ENCODE measurements at regions not wholly inside any gene's neighbourhood (a gene's known extent, or its start where the extent isn't known, plus 50 kb on each side); places are given as distances from the start of the nearest gene placed in this dataset.
"Not testable (repeated sequence)": the region's sequence is repeated elsewhere in the genome, so short reads cannot be mapped to it uniquely, and the experiment has no call there.

- H3K4me3 Mint-ChIP-seq = no peak overlapping the region
- H3K27me3 Mint-ChIP-seq (ENCODE audit: low read depth) = no peaks in the 10 kb centered on the region
- peaks cover 3% of the 10 kb centered on the region for H3K9me3 Mint-ChIP-seq
- DNase-seq (ENCODE audit: low read depth, low spot score) = no peak
- peak overlapping the region; percentile 57 for H3K27ac Mint-ChIP-seq (ENCODE audit: unreplicated experiment)
- H3K4me1 Mint-ChIP-seq = no peaks in the 10 kb centered on the region
- no peaks in the 10 kb centered on the region for H3K36me3 Mint-ChIP-seq (ENCODE audit: low read depth)
- no peak for TF ChIP-seq CTCF (conservative IDR thresholded peaks at IDR 0.05)
These were observed 1061.8 kb upstream of the FLRT2 start for GRCh38 chr14:84468153-84468552.

GRCh38 chr14:84477996-84478395, 1051.9 kb upstream of the FLRT2 start:
- Mint-ChIP-seq H3K36me3 (ENCODE audit: low read depth) (no peaks in the 10 kb centered on the region), H3K4me1 (peaks cover 5% of the 10 kb centered on the region), H3K4me3 (no peak overlapping the region), H3K9me3 (no peaks in the 10 kb centered on the region), H3K27me3 (ENCODE audit: low read depth) (no peaks in the 10 kb centered on the region), H3K27ac (ENCODE audit: unreplicated experiment) (no peak overlapping the region)
- no peak for TF ChIP-seq CTCF (conservative IDR thresholded peaks at IDR 0.05)
- DNase-seq (ENCODE audit: low read depth, low spot score) = no peak

GRCh38 chr14:84482256-84483071, 1047.5 kb upstream of the FLRT2 start:
- H3K4me3 Mint-ChIP-seq = no peak overlapping the region
- H3K36me3 Mint-ChIP-seq (ENCODE audit: low read depth) = no peaks in the 10 kb centered on the region
- no peak overlapping the region for H3K27ac Mint-ChIP-seq (ENCODE audit: unreplicated experiment)
- H3K9me3 Mint-ChIP-seq = no peaks in the 10 kb centered on the region
- peaks cover 14% of the 10 kb centered on the region for H3K4me1 Mint-ChIP-seq
- DNase-seq (ENCODE audit: low read depth, low spot score) = no peak
- TF ChIP-seq CTCF (conservative IDR thresholded peaks at IDR 0.05) = no peak
- no peaks in the 10 kb centered on the region for H3K27me3 Mint-ChIP-seq (ENCODE audit: low read depth)

GRCh38 chr14:84483072-84483420, 1046.9 kb upstream of the FLRT2 start:
- Mint-ChIP-seq H3K4me3 (no peak overlapping the region), H3K27me3 (ENCODE audit: low read depth) (no peaks in the 10 kb centered on the region), H3K27ac (ENCODE audit: unreplicated experiment) (no peak overlapping the region), H3K36me3 (ENCODE audit: low read depth) (no peaks in the 10 kb centered on the region), H3K4me1 (peaks cover 14% of the 10 kb centered on the region), H3K9me3 (no peaks in the 10 kb centered on the region)
- DNase-seq (ENCODE audit: low read depth, low spot score) = no peak
- TF ChIP-seq CTCF (conservative IDR thresholded peaks at IDR 0.05) = no peak

GRCh38 chr14:84484243-84484642, 1045.7 kb upstream of the FLRT2 start:
- H3K27ac Mint-ChIP-seq (ENCODE audit: unreplicated experiment); H3K4me3 Mint-ChIP-seq; H3K27me3 Mint-ChIP-seq (ENCODE audit: low read depth); DNase-seq (ENCODE audit: low read depth, low spot score); H3K36me3 Mint-ChIP-seq (ENCODE audit: low read depth); H3K9me3 Mint-ChIP-seq: not testable (repeated sequence)
- H3K4me1 Mint-ChIP-seq = peaks cover 14% of the 10 kb centered on the region

GRCh38 chr14:84485036-84485435, 1044.9 kb upstream of the FLRT2 start:
- no peak for TF ChIP-seq CTCF (conservative IDR thresholded peaks at IDR 0.05)

More at GRCh38 chr14:84485036-84485435, 1044.9 kb upstream of the FLRT2 start:
- Mint-ChIP-seq H3K4me1 (peaks cover 14% of the 10 kb centered on the region), H3K27ac (ENCODE audit: unreplicated experiment) (no peak overlapping the region), H3K4me3 (no peak overlapping the region), H3K36me3 (ENCODE audit: low read depth) (no peaks in the 10 kb centered on the region), H3K9me3 (no peaks in the 10 kb centered on the region), H3K27me3 (ENCODE audit: low read depth) (no peaks in the 10 kb centered on the region)
- DNase-seq (ENCODE audit: low read depth, low spot score) = no peak
